GM18868 (cell line): ENCODE measurements at regions not wholly inside any gene's neighbourhood (a gene's known extent, or its start where the extent isn't known, plus 50 kb on each side); places are given as distances from the start of the nearest gene placed in this dataset.
"Not testable (repeated sequence)": the region's sequence is repeated elsewhere in the genome, so short reads cannot be mapped to it uniquely, and the experiment has no call there.

Source experiments
- ATAC-seq: cut with Tn5 transposase; IDR thresholded peaks from one replicate; pipeline ENCODE4 v1.9.1; 2021; ENCODE audit warnings: mild to moderate bottlenecking, moderate library complexity; ENCODE audit not compliant: unreplicated experiment

DNA sequence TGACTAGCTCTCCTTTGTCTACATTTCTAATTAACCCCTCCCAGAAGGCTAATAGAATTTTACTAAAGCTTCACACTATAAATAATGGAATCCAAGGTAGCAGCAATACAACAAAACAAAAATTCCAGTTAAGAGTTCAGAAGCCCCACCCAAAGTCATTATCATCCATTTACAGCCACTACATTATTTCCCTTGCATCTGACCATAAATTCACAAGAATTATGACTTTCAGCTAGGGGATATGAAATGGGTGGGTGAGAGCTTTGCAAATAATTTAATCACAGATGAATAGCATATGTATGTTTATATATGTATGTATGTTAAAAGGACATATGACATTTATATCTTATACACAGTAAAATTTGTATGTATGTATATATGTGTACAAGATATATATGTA lies 65.3 kb upstream of the PTGDR start:
- ATAC-seq, result no peak

DNA sequence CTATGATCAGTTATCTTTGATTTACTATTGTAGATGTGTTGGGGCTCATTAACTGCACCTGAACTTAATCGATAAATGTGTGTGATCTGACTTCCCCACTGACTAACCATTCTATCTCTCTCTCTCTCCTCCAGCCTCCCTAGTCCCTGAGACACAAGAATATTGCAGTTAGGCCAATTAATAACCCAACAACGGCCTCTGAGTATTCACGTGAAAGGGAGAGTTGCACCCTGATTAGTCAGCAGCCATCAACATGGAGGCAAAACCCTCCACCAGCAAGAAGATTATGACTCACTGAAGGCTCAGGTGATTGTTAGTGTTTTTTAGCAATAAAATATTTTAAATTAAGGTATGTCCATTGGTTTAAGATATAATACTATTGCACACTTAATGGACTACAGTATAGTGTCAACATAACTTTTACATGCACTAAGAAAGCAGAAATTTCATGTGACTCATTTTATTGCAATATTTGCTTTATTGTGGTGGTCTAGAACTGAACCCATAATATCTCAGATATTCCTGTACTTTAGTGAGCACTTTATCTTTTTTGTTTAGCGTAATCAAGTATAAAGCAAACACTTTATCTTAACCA lies 77.1 kb upstream of the PTGDR start:
- no peak for ATAC-seq

DNA sequence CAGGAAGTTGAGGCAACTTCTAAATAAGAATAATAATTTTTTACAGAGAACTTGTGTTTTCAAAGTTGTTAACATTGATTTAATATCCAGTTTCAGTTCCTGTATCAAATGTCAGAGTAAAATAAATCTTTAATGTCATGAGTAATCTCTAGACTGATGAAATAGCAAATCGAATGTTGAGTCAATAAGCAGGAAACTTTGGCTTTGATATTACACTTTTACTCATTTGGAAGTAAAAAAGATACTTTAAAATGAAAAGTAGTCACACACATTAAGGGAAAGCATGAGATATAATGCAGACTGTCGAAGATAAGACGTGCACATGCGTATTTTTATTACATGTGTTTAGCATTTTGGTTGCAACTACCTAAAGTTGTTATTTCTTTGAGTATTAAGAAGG lies 78.2 kb upstream of the PTGDR start:
- no peak for ATAC-seq

DNA sequence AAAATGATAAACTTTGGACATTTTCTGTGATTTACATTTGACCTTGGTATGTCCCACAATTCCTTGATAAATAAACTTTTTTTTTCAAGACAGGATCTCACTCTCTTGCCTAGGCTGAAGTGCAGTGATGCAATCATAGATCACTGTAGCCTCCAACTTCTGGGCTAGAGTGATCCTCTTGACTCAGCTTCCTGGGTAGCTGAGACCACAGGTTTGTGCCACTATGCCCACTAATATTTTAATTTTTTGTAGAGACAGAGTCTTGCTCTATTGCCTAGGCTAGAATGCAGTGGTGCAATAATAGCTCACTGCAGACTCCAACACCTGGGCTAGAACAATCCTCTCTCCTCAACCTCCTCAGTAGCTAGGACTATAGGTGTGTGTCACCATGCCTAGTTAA lies 79.1 kb upstream of the PTGDR start:
- no peak for ATAC-seq

DNA sequence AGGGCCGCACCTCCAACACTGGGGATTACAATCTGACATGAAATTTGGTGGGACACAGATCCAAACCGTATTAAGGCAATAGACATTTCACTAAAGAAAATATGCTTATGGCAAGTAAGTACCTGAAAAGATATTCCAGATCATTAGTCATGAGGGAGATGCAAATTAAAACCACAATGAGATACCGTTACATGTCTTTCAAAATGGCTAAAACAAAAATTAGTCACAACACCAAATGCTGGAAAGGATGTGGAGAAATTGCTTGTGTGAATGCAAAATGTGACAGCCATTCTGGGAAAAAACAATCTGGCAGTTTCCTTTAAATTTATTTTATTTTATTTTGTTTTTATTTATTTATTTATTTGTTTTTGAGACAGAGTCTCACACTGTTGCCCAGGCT lies 82.3 kb upstream of the PTGDR start:
- ATAC-seq, result no peak

DNA sequence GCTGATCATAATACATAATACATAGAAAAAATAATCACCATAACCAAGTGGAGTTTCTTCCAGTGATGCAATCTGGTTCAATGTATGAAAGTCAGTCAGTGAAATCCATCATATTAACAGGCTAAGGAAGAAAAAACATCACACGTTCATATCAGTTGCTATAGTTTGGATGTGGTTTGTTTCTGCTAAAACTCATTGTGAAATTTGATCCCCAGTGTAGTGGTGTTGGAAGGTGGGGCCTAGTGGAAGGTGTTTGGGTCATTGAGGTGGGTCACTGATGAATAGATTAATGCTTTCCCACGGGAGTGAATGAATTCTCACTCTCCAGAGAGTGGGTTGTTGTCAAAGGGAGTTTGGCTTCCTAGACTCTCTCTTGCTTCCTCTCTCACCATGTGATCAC lies 84.6 kb upstream of the PTGDR start:
- ATAC-seq, result no peak

DNA sequence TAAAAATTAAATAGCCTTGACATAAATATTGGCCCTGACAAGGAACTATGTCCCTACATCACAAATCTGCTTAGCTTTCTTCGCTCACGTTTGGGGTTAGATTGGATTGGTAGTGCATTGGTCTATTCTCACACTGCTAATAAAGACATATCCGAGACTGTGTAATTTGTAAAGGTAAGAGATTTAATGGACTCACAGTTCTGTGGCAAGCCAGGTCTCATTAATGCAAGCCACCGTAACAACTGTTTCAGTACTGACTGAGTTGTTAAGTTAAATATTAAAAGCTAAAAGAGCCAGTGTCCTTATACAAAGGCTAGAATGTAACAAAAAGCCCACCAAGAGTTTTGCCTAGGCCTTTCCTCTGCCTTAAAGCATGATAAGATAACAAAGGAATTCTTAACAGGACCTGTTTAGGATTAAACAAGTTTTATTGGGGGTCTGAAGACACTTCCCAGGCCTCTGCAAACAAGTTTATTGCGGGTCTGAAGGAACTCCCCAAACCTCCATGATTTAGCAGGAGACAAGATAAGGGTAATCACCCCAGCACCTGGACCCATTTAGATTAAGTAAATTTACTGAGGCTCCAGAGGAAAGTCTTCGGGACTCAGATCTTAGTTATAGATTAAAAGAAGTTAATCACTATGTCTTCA lies 88.2 kb upstream of the PTGDR start:
- no peak for ATAC-seq

DNA sequence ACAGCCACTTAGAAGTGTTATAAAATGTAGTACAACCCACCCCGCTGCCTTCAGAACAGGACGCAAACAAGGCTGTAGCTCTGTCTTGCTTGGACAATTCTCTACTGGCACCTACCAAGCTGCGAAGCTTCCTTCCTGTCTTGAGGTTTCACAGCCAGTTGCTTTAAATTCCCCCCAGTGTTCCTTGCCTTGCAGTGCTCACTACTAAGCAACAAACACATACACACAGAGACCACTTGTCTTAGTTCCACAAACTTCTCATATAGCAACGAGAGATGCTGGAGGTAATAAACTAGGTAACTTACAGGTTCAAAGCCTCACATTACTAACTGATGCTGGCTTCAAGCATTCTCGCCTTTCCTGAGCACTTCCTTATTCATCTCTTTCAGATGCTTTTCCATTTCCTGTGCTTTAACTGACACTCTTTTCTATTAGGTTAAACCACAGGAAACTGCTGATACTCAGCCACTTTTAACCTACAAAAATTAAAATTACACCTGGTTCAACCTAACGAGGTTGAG lies 91.5 kb upstream of the PTGDR start:
- peak; percentile 48 for ATAC-seq

DNA sequence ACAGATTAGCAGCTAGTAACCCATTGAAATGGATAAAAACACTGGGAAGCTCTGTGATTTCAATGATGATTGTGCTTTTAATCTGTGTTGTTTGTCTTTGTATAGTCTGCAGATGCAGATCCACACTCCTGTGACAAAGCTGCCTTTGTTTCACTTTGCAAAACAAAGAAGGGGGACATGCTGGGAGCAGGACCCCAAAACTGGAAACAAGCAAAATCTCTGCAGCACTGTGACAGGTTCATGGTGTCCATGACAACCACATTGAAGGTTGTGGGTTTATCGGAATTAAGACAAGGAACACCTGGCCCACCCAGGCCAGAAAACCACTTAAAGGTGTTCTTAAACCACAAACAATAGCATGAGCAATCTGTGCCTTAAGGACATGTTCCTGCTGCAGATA lies 95.6 kb upstream of the PTGDR start:
- not testable (repeated sequence) for ATAC-seq

DNA sequence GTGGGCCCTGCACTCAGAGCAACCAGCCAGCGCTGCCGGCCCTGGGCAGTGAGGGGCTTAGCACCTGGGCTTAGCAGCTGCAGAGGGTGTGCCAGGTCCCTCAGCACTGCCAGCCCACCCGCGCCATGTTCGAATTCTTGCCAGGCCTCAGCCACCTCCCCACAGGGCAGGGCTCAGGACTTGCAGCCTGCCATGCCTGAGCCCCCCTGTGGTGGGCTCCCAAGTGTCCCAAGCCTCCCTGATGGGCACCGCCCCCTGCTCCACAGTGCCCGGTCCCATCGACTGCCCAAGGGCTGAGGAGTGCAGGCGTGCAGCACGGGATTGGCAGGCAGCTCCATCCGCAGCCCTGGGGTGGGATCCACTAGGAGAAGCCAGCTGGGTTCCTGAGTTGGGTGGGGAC lies 98.0 kb upstream of the NID2 start:
- no peak for ATAC-seq

DNA sequence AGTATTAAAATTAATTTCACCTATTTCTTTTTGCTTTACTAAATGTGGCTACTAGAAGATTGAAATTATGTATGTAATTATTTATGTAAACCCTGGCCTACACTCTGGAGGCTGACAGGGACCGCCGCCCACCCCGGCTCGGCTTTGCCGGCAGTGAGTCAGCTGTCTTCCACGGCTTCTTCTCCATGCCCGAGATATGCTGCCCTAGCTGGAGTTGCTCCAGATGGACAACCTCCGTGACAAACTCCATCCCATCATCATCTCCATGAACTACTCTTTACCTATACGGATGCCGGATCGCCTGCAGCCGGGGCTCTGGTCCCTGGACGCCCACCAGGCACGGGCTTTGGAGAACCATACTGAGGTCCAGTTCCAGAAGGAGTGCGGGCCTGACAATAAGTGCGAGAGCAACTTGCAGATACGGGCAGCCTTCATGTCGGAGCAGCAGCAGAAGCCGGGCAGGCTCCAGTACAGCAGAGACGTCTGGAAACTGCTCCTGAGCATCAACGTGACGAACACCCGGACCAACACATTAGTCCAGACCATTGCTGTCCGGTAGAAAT lies 86.9 kb upstream of the NID2 start:
- ATAC-seq, result no peak

DNA sequence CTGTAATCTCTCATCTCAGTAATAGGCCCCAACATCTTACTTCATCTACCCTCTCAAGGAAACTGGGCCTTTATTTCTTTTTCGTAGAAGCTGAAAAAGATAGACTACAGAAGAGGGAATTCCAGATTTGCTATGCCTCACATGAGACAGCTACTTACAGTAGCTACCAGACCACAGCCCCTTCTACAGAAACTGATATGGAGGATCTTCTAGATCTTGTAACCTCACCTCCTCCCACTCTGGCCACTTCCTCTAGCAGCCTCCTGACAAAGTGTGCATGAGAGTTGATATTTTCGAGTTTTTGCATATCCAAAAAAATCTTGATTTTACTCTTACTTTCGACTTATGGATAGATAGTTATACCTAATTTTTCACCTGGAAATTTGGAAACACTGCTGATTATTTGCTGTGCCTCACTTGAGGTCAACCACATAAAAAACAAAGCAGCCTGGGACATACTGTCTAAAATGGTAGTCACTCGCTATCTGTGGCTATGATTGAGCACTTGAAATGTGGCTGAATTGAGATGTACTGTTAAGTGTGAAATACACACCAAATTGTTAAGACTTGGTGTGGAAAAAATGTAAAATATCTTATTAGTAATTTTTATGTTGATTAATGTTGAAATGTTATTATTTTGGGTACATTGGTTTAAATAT lies 86.3 kb upstream of the NID2 start:
- no peak for ATAC-seq

DNA sequence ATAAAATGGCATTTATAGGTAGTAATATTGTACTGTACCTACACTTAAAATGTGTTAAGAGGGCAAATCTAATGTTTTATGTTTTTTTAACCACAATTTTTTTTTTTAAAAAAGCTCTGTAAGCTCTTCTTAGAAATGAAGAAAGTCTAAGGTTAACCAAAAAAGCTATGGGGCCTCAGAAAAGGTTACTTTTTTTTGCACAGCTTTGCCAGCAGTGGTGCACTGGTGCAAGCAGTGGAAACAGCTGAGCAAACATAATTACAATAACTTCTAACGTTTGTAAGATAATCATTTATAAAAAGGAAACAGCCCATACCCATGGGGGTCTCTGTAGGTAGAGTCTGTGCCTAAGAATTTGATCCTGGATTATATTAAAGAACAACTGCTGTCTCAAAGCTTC lies 85.1 kb upstream of the NID2 start:
- no peak for ATAC-seq

DNA sequence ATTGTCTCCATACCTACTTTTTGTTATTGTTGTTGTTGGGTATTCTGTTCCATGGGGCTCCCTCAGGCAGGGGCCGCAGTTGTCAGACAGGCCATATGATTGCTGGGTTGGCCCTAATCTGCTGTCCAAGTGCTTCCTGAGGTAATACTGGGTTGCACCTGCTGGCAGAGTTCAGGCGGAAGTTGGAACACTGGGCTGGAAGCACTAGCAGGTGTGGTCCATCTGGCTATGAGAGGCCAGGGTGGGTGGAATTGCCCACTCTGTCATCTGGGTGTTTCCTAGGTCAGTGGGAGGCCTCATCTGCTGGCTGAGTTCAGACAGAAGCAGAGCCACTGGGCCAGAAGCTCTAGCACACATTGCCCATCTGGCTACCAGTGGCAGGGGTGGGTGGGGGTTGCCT lies 81.3 kb upstream of the NID2 start:
- no peak for ATAC-seq

DNA sequence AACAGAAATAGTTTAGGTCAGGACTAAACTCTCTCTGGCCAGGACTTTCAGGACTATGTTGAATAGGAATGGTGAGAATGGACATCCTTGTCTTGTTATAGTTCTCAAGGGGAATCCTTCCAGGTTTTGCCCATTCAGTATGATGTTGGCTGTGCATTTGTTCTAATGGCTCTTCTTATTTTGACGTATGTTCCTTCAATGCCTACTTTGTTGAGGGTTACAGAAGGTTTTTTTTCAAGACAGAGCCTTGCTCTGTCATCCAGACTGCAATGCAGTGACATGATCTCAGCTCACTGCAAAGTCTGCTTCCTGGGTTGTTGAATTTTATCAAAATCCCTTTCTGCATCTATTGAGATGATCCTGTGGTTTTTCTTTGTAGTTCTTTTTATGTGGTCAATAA lies 79.5 kb upstream of the NID2 start:
- ATAC-seq, result no peak

DNA sequence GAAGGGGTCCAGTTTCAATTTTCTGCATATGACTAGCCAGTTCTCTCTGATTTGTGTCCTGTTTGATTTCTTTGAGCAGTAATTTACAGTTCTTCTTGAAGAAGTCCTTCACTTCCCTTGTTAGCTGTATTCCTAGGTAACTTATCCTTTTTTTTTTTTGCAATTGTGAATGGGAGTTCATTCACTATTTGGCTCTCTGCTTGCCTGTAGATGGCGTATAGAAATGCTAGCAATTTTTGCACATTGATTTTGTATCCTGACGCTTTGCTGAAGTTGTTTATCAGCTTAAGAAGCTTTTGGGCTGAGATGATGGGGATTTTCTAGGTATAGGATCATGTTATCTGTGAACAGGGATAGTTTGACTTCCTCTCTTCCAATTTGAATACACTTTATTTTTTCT lies 77.6 kb upstream of the NID2 start:
- ATAC-seq, result no peak

DNA sequence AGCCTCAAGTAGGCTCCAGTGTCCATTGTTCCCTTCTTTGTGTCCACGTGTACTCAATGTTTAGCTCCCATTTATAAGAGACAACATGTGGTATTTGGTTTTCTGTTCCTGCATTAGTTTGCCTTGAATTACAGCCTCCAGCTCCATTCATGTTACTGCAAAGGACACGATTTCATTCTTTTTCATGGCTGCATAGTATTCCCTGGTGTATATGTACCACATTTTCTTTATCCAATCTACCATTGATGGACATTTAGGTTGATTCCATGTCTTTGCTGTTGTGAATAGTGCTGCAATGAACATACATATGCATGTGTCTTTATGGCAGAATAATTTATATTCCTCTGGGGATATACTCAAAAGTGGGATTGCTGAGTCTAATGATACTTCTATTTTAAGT lies 75.2 kb upstream of the NID2 start:
- not testable (repeated sequence) for ATAC-seq

DNA sequence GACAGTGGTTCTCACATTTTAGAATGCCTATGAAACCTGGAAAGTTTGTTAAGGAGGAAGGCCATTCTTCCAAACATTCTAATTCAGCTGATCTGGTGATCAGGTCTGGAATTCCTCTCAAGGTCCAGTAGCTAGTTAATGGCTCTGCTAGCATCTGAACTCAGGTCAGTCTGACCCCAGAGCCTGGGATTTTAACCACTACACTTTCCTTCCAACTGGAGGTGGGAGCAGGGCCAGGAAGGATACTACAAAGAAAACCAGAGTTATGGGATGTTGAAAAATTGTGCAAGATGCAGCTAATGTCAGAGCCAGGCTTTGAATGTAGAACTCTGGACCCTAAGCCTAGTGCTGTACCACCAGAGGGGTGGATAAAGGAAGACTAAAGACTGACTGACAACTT lies 73.6 kb upstream of the NID2 start:
- ATAC-seq, result no peak

DNA sequence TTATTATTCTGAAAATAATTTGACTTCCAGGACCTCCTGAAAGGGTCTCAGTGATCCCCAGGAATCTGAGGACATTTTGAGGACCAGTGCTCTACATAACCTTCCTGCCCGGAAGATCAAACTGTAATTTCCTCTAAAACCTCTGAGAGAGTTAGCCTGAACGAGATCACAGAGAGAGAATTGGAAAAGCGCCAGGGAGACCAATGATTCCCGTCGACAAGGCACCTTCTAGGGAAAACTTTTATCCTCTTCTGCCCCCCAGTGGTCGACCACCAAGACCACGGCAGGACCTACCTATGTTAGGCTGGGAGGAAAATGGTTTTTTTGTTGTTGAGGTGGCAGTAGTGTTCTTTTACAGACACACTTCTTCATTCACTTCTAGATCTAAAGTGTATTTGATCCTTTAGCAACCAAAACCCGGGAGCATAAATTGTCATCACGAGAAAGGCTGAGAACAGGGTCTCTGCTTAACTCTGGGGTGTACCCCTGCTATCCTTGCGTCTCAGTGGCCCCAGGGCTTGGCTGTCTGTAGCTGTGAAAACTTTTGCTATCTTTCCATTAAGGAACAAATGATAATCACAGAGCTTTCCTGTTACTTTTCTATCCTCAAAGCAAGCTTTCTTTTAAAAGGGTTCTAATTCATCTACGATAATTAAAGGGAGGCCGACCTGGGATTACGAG lies 62.9 kb upstream of the NID2 start:
- no peak for ATAC-seq

DNA sequence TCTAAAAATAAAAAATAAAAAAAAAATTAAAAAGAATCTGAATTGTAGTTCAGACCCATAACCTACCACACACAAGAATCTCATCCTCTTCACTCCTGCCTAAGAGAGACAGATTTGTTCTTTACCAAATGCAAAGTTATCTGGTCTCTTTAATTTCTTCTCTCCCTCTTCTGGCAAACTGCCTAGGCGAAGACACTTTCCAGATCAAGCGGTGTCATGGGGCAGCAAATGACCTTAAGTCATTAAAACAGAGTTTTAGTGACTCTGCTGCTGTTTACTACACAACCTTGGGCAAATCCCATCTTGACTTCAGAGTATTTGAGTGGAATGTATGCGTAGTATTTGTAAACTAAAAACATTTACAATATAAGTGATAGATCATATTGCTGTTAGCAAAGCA lies 60.9 kb upstream of the NID2 start:
- no peak for ATAC-seq

DNA sequence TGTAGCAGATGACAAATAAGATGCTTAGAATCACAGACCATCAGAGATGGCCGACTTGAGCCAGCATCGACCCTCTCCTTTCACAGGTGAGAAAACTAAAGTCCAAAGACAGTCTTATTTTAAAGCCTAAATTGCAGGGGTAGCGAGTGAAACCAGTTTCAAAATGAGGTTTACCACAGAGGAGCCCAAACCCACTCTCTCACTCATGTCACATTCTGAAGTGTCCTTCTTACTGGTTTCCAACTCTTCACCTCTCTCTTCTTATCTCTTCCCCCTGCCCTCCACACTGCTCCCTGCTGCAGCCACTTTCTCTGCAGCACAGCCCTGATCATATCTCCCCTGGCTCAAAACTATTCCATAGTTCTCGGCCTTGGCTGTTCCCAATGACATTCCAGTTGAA lies 57.0 kb upstream of the NID2 start:
- ATAC-seq, result no peak
